ENCODE measurements at regions not wholly inside any gene's neighbourhood (a gene's known extent, or its start where the extent isn't known, plus 50 kb on each side); places are given as distances from the start of the nearest gene placed in this dataset.

- no peaks in the 10 kb centered on the region for H3K4me1 Mint-ChIP-seq
- no peak for DNase-seq
Measured at GRCh38 chr17:72053036-72053435, 67.8 kb upstream of the SOX9 start.

DNA sequence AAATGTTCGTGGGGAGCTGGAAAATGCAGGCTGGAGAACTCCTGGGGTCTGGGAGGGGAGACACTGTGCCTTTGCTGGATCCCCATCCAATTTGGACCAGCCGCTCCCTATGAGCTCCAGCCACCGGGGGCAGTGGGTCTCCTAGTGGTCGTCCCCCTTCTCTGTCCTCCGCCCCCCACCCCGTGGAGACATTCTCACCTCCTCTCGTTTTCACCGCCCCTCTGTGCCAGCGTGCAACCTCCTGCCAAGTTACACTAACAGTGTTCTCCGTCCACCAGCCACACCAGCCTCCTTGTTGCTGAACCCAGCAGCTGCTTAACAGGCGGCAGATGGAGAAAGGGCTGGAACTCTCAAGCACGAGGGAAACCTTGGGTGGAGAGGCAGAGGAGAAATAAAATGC lies 67.4 kb upstream of the SOX9 start:
- ChIA-PET CTCF (no interaction called here), POLR2A (no interaction called here)
- peaks cover 1% of the 10 kb centered on the region for H3K27me3 Mint-ChIP-seq
- no peaks in the 10 kb centered on the region for H3K4me1 Mint-ChIP-seq
- no peak overlapping the region for H3K4me3 Mint-ChIP-seq
- H3K27ac Mint-ChIP-seq: no peak overlapping the region
- no peak for DNase-seq
- peaks cover 3% of the 10 kb centered on the region for H3K9me3 Mint-ChIP-seq
- H3K36me3 Mint-ChIP-seq (ENCODE audit: low read depth): no peaks in the 10 kb centered on the region

More at GRCh38 chr17:72053036-72053435, 67.8 kb upstream of the SOX9 start:
- ChIA-PET CTCF (no interaction called here), POLR2A (no interaction called here)
- Mint-ChIP-seq H3K4me3 (no peak overlapping the region), H3K27me3 (peaks cover 1% of the 10 kb centered on the region), H3K27ac (no peak overlapping the region), H3K36me3 (ENCODE audit: low read depth) (no peaks in the 10 kb centered on the region), H3K9me3 (peaks cover 3% of the 10 kb centered on the region)

DNA sequence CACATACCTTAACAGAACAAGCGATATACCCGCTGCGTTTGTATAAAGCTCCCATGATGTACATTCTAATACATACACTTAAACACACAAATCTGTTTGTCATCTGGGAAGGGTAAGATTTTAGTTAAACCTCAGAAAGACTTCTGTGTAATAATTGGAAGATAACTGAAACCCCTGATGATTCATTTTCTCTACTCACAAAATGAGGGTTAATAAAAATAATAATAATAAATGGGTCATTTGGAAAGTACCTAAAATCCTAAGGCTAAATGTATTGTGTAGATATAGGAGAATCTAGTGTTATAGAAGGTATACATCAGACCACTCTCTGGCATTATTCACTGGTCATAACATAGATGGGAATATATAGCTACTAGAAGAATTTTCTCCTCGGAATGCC lies 64.7 kb upstream of the SOX9 start:
- Mint-ChIP-seq H3K36me3 (ENCODE audit: low read depth) (no peaks in the 10 kb centered on the region), H3K4me1 (no peaks in the 10 kb centered on the region), H3K27ac (no peak overlapping the region), H3K9me3 (no peaks in the 10 kb centered on the region), H3K27me3 (peaks cover 1% of the 10 kb centered on the region), H3K4me3 (no peak overlapping the region)
- ChIA-PET CTCF (no interaction called here), POLR2A (no interaction called here)
- DNase-seq: no peak

DNA sequence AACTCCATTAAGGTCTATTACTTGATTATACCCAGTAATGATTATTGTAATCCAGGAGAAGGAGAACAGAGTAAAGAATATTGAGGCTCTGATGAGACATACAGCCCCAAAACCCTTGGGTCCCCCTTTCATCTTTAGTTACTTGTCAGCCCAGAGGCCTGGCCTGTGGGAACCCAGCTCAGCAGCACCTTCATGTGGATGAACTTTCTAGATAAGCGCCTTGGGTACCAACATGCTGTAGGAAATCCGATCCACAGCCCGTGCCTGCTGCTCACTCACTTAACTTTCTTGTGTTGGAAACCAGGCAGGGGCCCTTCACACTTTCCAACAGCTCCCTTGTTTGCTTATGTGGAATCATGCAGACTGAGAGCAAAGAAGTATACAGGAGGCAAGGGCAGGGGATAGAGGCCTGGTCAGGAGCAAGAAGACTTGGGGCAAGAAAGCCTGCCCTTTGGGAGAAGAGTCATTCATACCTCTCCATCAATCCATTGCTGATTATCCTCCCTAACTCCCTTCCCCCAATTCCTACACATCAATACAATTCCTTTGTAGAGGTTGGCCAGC lies 64.0 kb upstream of the SOX9 start:
- Mint-ChIP-seq H3K27ac (no peak overlapping the region), H3K27me3 (peaks cover 1% of the 10 kb centered on the region), H3K36me3 (ENCODE audit: low read depth) (no peaks in the 10 kb centered on the region), H3K4me1 (no peaks in the 10 kb centered on the region), H3K9me3 (no peaks in the 10 kb centered on the region), H3K4me3 (no peak overlapping the region)
- POLR2A ChIA-PET: no interaction called here
- DNase-seq: no peak
- CTCF ChIA-PET: no interaction called here

DNA sequence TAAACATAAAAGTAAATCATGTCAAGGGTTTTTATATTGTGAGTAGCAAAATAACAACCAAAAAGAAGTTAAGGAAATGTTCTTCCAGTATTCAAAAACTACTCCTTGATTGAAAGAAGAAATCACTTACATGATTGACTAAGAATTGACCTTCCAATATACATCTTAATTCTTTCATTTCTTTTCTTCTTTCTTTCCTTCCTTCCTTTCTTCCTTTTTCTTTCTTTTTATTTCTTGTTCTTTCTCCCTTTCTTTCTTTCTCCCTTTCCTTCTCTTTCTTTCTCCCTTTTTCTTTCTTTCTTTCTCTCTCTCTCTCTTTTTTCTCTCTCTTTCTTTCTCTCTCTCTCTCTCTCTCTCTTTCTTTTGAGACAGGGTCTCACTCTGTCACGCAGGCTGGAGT lies 60.7 kb upstream of the SOX9 start:
- no peak overlapping the region for H3K4me3 Mint-ChIP-seq
- no peaks in the 10 kb centered on the region for H3K27me3 Mint-ChIP-seq
- H3K36me3 Mint-ChIP-seq (ENCODE audit: low read depth): no peaks in the 10 kb centered on the region
- no peaks in the 10 kb centered on the region for H3K4me1 Mint-ChIP-seq
- DNase-seq: no peak
- H3K27ac Mint-ChIP-seq: no peak overlapping the region
- H3K9me3 Mint-ChIP-seq: no peaks in the 10 kb centered on the region
- ChIA-PET POLR2A (no interaction called here), CTCF (no interaction called here)

DNA sequence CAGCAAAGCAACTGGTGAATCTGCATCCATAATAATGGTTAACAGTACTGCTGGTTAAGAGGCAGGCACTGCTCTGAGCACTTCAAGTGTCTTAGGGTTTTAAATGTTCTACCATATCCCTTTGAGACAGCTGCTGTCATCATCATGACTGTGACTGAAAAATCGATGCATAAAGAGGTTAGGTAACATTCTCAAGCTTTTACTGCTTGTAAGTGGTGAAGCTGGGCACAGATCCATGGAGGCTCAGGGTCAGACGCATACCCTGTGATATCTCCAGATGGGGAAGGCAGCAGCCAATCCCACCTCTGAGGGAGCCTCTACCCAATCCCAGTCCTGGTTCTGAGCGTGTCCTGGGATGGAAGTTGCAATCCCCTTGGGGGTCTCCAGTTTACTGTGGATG lies 57.6 kb upstream of the SOX9 start:
- Mint-ChIP-seq H3K4me3 (no peak overlapping the region), H3K4me1 (no peaks in the 10 kb centered on the region), H3K27ac (no peak overlapping the region), H3K36me3 (ENCODE audit: low read depth) (no peaks in the 10 kb centered on the region), H3K9me3 (no peaks in the 10 kb centered on the region), H3K27me3 (no peaks in the 10 kb centered on the region)
- ChIA-PET CTCF (no interaction called here), POLR2A (no interaction called here)
- no peak for DNase-seq

DNA sequence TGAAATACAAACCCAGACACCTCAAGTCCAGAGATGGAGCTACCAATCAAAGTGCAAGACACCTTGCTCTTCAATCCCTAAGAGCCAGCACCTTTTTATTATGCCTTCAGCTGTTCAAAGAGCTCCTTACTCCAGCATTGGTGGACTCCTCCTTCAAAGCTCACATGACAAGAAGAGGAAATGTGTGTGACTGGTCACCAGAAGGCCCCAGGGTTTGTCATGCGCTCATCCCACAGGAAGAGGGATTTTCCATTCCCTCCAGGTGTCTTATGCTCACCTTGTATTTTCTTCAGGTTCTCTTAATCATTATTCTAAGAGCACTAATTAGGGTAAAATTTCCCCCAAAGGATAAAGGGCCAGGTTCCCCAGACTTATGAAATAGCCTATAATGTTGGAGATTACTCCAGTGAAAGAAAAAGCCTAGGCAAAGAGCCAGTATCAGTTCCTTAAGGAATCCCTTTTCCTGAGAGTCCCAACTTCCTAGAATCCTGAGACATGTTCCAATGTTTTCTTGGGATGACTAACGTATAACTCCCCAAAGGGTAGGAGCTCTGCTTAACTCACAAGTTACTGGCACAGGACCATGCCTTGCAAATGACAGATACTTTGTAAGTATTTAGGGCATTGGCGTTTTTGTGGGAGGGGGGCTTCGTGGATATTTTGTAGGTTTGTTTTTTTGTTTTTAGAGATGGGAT lies 56.9 kb upstream of the SOX9 start:
- Mint-ChIP-seq H3K4me3 (no peak overlapping the region), H3K36me3 (ENCODE audit: low read depth) (no peaks in the 10 kb centered on the region), H3K27ac (no peak overlapping the region), H3K27me3 (no peaks in the 10 kb centered on the region), H3K9me3 (no peaks in the 10 kb centered on the region), H3K4me1 (no peaks in the 10 kb centered on the region)
- POLR2A ChIA-PET: no interaction called here
- CTCF ChIA-PET: no interaction called here
- DNase-seq: no peak

DNA sequence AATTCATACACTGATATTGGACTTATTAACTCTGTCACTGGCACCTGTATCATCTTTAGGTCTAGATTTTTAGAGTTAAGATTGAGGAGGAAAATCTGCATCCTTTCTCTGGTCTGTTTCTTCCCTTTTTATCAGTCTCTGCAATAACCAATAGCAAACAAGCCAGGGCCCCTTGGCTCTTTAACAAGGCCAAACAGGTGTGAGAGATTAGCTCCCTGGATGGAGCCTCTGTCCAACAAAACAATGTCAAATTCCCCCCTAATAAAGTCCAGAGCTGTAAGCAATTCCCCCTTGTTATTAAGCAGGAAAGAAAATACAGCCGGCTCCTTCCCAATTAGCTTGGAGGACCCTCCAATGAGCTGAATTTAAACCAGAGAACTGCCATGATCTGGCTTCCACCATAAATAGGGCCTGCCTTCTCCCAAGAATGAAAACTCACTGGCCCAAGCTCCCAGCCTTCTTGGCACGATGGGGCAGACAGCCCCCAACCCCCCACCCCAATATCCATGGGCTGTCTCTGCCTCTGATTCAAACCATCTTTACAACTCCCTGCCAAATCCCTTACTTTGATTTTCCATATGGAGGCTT lies 56.1 kb upstream of the SOX9 start:
- Mint-ChIP-seq H3K27me3 (no peaks in the 10 kb centered on the region), H3K4me3 (no peak overlapping the region), H3K27ac (no peak overlapping the region), H3K36me3 (ENCODE audit: low read depth) (no peaks in the 10 kb centered on the region), H3K9me3 (no peaks in the 10 kb centered on the region), H3K4me1 (no peaks in the 10 kb centered on the region)
- POLR2A ChIA-PET: no interaction called here
- DNase-seq: no peak
- CTCF ChIA-PET: no interaction called here

GRCh38 chr17:72065556-72065955 lies 55.3 kb upstream of the SOX9 start:
- no peak overlapping the region for H3K4me3 Mint-ChIP-seq
- no peaks in the 10 kb centered on the region for H3K36me3 Mint-ChIP-seq (ENCODE audit: low read depth)
- POLR2A ChIA-PET: no interaction called here
- no peaks in the 10 kb centered on the region for H3K4me1 Mint-ChIP-seq
- no peaks in the 10 kb centered on the region for H3K27me3 Mint-ChIP-seq
- no peak for DNase-seq
- CTCF ChIA-PET: no interaction called here
- no peaks in the 10 kb centered on the region for H3K9me3 Mint-ChIP-seq
- no peak overlapping the region for H3K27ac Mint-ChIP-seq

DNA sequence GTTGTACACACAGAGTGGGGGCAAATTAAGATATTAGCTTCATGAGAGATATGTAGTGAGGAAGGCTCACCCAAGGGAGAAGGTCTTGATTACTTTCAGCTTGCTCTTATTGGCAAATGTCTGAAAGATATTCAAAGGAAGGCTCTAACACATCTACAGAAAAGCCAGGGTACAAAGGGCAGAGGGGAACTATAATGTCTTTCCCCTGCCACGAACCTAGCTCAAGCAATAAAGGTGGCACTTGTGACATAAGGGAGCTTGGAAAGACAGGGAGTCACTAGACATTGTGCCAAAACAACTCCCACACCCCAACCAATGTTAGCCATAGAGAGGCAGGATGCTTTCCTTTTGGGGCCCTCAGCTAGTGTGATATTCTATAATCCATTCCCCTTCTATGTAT lies 52.2 kb upstream of the SOX9 start:
- no peak for DNase-seq
- POLR2A ChIA-PET: interaction anchor here (0.7 kb wide), 1 partner anchor 1472 kb away, joined by 3 read pairs; no protein-coding TSS in a partner anchor
- no peak overlapping the region for H3K27ac Mint-ChIP-seq
- no peak overlapping the region for H3K4me3 Mint-ChIP-seq
- H3K9me3 Mint-ChIP-seq: no peaks in the 10 kb centered on the region
- no peaks in the 10 kb centered on the region for H3K36me3 Mint-ChIP-seq (ENCODE audit: low read depth)
- no peaks in the 10 kb centered on the region for H3K4me1 Mint-ChIP-seq
- no peaks in the 10 kb centered on the region for H3K27me3 Mint-ChIP-seq
- CTCF ChIA-PET: no interaction called here

GRCh38 chr17:72069586-72070202 lies 51.1 kb upstream of the SOX9 start:
- ChIA-PET CTCF (interaction anchor here (0.7 kb wide), 1 partner anchor 1094 kb away, joined by 3 read pairs; no protein-coding TSS in a partner anchor), POLR2A (interaction anchor here (0.7 kb wide), 1 partner anchor 1473 kb away, joined by 3 read pairs; no protein-coding TSS in a partner anchor)
- H3K27ac Mint-ChIP-seq: no peak overlapping the region

More at GRCh38 chr17:72069586-72070202, 51.1 kb upstream of the SOX9 start:
- H3K4me3 Mint-ChIP-seq: no peak overlapping the region
- H3K9me3 Mint-ChIP-seq: no peaks in the 10 kb centered on the region
- no peak for DNase-seq
- no peaks in the 10 kb centered on the region for H3K27me3 Mint-ChIP-seq
- H3K36me3 Mint-ChIP-seq (ENCODE audit: low read depth): no peaks in the 10 kb centered on the region
- H3K4me1 Mint-ChIP-seq: no peaks in the 10 kb centered on the region
